Transverse colon (tissue), 3 donors: ENCODE measurements at regions not wholly inside any gene's neighbourhood (a gene's known extent, or its start where the extent isn't known, plus 50 kb on each side); places are given as distances from the start of the nearest gene placed in this dataset.

ENCODE experiments used
- CTCF ChIP-seq, 5 experiments: fragments of 200-600 bp in 3 of 5; fragments of 450-650 bp in 2 of 5; sonication (generic) in 3 of 5; IDR thresholded peaks; 1 replicate in 2 of 5; 2 replicates in 3 of 5; pipeline ENCODE4 v1.5.1; 2016 to 2017; ENCODE audit warnings: antibody characterized with exemption in 5 of 5, inconsistent platforms in 3 of 5, mild to moderate bottlenecking in 2 of 5, moderate library complexity in 1 of 5
- EP300 ChIP-seq: sonication (generic); formaldehyde crosslinking; IDR thresholded peaks from one replicate; pipeline ENCODE4 v1.6.1; 2017; ENCODE audit warnings: antibody characterized with exemption, low read depth
- POLR2A ChIP-seq: fragments of 450-650 bp; IDR thresholded peaks from one replicate; pipeline ENCODE4 v1.6.1; 2016; ENCODE audit warnings: antibody characterized with exemption, mild to moderate bottlenecking, moderate library complexity

GRCh38 chr20:4602297-4602631, 84.0 kb upstream of the PRNP start:
- TF ChIP-seq CTCF (IDR thresholded peaks at IDR 0.05) = no peak
- TF ChIP-seq EP300 = no peak
- no peak for TF ChIP-seq POLR2A
